GM21447 (cell line): ENCODE measurements at regions not wholly inside any gene's neighbourhood (a gene's known extent, or its start where the extent isn't known, plus 50 kb on each side); places are given as distances from the start of the nearest gene placed in this dataset.

Experiments used
- ATAC-seq: cut with Tn5 transposase; IDR thresholded peaks from one replicate; pipeline ENCODE4 v1.9.1; 2021; ENCODE audit not compliant: unreplicated experiment

DNA sequence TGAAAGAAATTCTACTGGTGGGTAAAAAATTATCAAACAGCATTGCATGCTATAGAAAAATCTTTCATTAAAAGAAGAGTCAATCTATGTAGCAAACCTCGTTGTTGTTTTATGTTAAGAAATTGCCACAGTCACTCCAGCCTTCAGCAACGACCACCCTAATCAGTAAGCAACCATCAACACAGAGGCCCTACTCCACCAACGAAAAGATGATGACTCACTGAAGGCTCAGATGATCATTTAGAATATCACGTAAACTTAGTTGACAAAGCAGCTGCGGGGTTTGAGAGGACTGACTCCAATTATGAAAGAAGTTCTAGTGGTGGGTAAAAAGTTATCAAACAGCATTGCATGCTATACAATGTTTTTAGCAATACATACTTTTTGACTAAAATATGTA, 242.6 kb downstream of the DRD1 start:
- ATAC-seq, result no peak

DNA sequence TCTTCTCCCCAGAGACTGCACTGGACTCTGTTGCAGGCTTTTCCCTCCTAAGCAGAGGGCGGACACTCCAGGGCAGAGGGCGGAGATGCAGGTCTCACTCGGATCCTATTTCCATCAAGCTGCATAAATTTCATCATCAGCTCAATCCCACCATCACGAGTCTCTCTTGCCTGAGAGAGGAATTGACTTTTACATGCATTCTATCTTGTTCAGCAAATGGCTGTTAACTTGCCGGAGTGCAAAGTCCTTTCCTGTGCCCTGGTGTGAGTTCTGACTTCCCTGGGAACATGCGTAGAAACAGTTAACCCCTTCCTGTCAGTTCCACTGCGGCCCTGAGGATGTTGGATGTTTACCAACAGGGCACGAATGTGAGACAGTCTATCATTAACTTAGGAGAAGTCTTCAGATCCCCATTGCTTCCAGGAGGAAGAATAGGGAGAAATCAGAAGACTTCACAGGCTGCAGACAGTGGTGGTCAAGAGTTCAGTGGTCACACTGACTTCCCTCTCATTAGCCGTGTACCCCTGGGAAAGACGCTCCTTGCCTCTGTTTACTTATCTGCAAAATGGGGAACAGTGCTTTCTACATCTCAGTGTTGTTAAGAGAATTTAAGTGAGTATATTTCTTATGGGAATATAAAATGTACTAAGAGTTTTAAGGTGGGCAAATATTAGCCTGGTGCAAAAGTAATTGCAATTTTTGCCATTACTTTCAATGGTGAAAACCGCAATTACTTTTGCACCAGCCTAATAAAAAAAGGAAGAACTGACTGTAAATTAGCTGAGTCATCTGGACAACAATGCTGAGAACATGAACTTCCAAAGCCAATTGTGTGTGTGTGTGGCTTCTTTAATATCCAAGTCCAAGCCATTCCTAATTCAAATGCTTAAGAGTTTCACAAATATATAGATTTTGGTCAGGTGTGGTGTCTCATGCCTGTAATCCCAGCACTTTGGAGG, 248.0 kb downstream of the DRD1 start:
- ATAC-seq, result no peak

DNA sequence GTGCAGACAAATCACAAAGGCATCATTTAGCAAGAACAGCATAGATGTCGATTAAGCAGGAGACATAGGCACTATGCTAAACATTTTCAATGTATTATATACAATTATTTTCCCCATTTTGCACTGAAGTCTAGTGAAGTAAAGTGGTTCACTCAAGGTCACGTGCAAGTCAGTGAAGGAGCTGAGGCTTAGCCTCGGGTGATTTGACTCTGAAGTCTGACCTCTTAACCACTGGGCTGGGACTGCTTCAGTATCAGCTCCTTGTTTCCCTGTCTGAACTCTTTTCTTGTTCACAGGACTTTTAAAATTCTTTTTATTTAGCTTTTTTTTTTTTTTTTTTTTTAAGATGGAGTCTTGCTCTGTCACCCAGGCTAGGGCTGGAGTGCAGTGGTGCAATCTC, 262.7 kb downstream of the DRD1 start:
- no peak for ATAC-seq

- ATAC-seq, result no peak
These were observed 273.1 kb downstream of the DRD1 start for GRCh38 chr5:175170899-175171298.

GRCh38 chr5:175168882-175169507, 275.0 kb downstream of the DRD1 start:
- ATAC-seq, result no peak

DNA sequence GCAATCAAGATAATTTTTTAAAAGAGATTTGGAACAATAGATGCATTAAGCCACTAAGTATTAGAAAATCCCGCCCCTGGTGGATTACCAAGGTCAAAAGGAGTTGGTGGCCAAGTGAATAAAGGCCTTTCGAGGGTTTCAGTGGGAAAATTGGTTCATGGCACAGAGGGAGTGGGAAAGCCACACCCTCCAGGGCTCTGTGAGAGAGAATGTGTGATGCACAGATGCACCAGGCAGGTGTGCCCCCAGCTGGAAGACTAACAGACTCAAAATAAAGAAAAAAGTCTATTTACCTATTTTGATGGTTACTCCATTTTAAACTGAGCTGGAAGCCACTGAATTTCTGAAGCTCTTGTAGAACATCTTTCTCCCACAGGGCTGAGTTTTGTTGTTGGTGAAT, 278.0 kb downstream of the DRD1 start:
- ATAC-seq, result no peak

GRCh38 chr5:175163586-175164275, 280.3 kb downstream of the DRD1 start:
- no peak for ATAC-seq

DNA sequence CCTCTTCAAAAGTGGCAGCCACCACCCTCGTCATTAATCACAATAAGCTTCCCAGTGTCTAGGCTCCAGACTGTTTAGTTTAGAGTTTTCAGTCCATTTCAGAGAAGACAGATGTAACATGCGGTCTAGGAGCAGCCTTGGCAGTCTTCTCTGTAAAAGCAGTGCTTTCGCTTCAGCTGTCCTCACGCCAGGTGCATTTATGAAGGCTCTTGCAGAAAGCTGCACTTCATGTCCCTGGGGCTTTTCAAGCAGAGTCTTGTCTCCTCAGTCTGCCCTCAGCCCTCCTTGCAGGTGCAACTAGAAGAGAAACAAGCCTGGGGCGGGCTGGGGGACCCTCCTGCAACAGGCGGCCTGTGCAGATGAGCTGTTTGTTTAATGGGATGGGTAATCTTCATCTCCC, 281.9 kb downstream of the DRD1 start:
- no peak for ATAC-seq

GRCh38 chr5:175159956-175160355, 284.0 kb downstream of the DRD1 start:
- no peak for ATAC-seq

- no peak for ATAC-seq
These were observed 295.3 kb downstream of the DRD1 start for GRCh38 chr5:175148636-175149172.

DNA sequence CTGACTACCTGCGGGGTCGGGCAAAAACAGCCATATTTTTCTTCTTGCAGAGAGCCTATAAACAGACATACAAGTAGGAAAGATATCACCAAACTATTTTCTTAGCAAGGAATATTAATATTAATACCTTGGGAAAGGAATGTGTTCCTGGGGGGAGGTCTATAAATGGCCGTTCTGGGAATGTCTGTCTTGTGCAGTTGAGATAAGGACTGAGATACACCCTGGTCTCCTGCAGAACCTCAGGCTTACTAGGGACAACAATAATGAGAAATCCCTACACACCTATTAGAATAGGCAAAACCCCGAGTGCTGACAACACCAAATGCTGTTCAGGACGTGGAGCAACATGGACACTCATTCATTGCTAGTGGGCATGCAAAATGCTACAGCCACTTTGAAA, 297.2 kb downstream of the DRD1 start:
- ATAC-seq, result no peak

- no peak for ATAC-seq
These were observed 302.6 kb downstream of the DRD1 start for GRCh38 chr5:175141421-175141820.

- ATAC-seq, result no peak
These were observed 310.8 kb downstream of the DRD1 start for GRCh38 chr5:175133185-175133584.

DNA sequence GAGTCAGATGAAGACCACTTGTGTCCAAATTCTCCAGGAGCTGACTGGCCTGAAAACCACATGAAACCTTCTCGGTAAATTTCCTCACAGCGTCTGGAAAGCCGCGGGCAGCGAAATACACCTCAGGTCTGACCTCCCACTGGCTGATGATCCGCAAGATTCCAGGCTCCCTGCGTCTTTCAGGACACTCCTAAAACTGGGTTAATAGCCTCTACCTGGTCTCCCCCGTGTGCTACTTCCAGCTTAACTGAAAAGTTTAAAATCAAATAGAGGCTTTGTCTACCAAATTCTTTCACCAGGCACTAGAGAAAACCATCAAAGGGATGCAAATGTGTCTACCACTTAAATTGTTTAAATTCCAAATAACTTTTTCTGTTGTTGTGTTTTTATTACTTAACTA, 312.6 kb downstream of the DRD1 start:
- no peak for ATAC-seq

DNA sequence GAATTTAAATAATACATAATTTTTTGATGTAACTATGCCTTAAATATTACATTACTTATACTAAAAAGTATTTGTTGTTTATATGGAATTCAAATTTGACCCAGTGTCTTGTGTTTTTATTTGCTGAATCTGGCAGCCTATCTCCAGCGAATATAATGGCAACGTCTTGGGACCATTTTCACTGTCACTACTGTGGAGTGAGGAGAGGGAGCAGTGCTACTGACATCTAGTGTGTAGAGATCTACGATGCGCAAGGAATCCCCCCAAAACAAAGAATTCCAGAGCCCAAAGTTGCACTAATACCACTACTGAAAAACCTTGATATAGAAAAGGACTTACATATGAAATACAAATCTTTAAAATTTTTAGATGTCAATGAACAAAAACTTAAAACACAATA, 314.4 kb downstream of the DRD1 start:
- no peak for ATAC-seq

DNA sequence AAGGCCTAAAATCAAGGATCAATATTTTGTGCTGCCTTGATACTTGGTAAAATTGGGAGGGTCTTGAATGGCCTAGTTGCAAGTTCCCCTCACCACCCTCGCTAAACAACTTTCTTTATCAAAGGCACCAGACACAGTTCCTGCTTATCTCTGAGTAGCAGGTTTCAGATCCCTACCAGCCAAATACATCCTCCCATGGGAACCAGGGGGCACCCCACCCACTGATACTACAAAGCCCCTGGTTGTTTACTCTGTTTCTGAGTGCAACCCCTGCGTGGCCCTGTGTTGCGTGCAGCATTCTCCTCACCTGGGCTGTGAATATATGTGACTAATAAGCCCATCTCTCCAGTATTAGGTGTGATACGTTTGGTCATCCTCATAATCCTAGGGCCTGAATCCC, 314.9 kb downstream of the DRD1 start:
- no peak for ATAC-seq

DNA sequence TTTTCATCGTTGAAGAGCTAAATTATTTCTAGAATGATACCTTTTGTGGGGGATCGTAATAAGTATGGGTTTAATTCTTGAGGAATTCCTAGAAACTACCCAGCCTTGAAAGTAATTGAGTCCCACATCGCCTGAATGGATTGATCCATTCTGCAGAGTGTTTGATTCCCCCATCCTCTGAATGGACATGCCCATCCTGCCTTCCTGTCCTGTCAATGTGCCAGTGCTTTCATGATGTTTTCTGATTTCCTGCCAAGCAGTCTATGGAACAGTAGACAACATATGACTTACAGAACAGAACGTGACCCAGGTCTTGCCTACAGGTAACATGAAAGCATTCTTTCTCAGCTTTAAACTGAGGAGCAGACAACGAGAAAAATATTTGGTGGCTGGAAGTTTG, 319.2 kb downstream of the DRD1 start:
- no peak for ATAC-seq

GRCh38 chr5:175124251-175124813, 319.6 kb downstream of the DRD1 start:
- ATAC-seq, result no peak

DNA sequence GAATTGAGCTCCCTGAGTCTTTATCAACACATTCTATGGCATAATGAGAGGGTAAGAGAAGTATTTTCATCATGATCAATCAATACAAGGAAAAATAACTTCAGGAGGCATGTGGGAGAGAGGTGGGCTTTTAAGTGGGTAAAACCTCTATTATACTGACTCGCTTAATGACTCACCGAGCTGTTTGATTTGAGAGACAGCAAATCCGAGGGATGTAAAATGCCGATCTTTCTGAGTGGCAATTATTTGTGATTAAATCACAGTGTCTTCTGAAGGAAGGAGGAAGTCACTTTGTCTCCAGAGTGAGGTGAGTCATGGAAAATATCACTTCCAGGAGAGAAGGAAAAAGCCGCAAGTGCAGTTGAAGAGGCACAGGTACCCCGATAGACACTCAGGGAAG, 320.4 kb downstream of the DRD1 start:
- ATAC-seq, result no peak

GRCh38 chr5:175121457-175121856, 322.5 kb downstream of the DRD1 start:
- ATAC-seq, result no peak

- no peak for ATAC-seq
These were observed 323.6 kb downstream of the DRD1 start for GRCh38 chr5:175120412-175120811.
